Prostate gland (tissue), 2 donors: ENCODE measurements at regions not wholly inside any gene's neighbourhood (a gene's known extent, or its start where the extent isn't known, plus 50 kb on each side); places are given as distances from the start of the nearest gene placed in this dataset.

Experiments
- POLR2A ChIP-seq: fragments of 450-650 bp; IDR thresholded peaks from one replicate; pipeline ENCODE4 v1.6.1; 2016; ENCODE audit warnings: antibody characterized with exemption, mild to moderate bottlenecking
- POLR2AphosphoS5 ChIP-seq: sonication (generic); formaldehyde crosslinking; IDR thresholded peaks from one replicate; pipeline ENCODE4 v1.6.1; 2017; ENCODE audit warnings: antibody characterized with exemption
- TF ChIP-seq, protein P1 (sequence below), 4 experiments: fragments of 200-600 bp in 2 of 4; fragments of 450-650 bp in 2 of 4; sonication (generic) in 2 of 4; IDR thresholded peaks; 1 replicate in 3 of 4; 2 replicates in 1 of 4; pipeline ENCODE4 v1.5.1; 2016 to 2019; ENCODE audit warnings: antibody characterized with exemption in 4 of 4, mild to moderate bottlenecking in 2 of 4, moderate library complexity in 2 of 4

DNA sequence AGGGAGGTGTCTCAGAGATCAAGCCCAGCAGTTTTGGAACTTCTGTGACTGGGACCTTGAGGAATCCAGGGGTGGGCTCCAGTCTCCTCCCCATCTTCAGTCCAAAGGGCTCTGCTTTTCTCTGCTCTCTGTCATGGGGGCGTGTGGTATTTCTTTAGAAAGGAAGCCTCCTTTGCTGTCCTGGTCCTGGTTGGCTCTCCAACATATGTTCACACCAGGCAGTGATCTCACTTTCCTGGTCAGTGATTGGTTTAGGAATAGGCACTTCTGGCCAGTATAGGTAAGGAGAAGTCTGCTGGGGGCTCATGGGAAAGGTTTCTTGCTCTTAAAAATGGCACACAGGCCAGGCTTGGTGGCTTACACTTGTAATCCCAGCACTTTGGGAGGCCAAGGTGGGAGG, 115.5 kb upstream of the HAAO start:
- TF ChIP-seq, protein P1, sequence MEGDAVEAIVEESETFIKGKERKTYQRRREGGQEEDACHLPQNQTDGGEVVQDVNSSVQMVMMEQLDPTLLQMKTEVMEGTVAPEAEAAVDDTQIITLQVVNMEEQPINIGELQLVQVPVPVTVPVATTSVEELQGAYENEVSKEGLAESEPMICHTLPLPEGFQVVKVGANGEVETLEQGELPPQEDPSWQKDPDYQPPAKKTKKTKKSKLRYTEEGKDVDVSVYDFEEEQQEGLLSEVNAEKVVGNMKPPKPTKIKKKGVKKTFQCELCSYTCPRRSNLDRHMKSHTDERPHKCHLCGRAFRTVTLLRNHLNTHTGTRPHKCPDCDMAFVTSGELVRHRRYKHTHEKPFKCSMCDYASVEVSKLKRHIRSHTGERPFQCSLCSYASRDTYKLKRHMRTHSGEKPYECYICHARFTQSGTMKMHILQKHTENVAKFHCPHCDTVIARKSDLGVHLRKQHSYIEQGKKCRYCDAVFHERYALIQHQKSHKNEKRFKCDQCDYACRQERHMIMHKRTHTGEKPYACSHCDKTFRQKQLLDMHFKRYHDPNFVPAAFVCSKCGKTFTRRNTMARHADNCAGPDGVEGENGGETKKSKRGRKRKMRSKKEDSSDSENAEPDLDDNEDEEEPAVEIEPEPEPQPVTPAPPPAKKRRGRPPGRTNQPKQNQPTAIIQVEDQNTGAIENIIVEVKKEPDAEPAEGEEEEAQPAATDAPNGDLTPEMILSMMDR (IDR thresholded peaks at IDR 0.05), result no peak
- no peak for TF ChIP-seq POLR2A
- TF ChIP-seq POLR2AphosphoS5, result no peak
